IMR-90 (cell line): ENCODE measurements at regions not wholly inside any gene's neighbourhood (a gene's known extent, or its start where the extent isn't known, plus 50 kb on each side); places are given as distances from the start of the nearest gene placed in this dataset.

Experiments
- ATAC-seq: fragments of 200-7000 bp; cut with Tn5 transposase; 2 replicates; pipeline ENCODE4 v1.9.1; 2020; ENCODE audit warnings: low read depth, mild to moderate bottlenecking, moderate library complexity
- BruUV-seq: library from RNA; stranded (reverse); fragments of 400-500 nt; replicated peaks from 2 replicates; lab custom pipeline; 2021; lab: Mats Ljungman, UMichigan
- CTCF ChIA-PET: fragments of 300-600 bp; formaldehyde crosslinking; extraction: SDS; loops from one replicate; lab custom pipeline; 2021; ENCODE audit warnings: antibody characterized with exemption; lab: Yijun Ruan, JAX
- POLR2A ChIA-PET: fragments of 300-600 bp; sonication (Branson Sonifier 250); formaldehyde crosslinking; loops from one replicate; lab custom pipeline; 2022; ENCODE audit warnings: antibody characterized with exemption; ENCODE audit not compliant: unreplicated experiment; lab: Charles Lee
- DNase-seq: peaks from one replicate; pipeline ENCODE4 v3.0.0; 2013
- H2AFZ ChIP-seq: replicated peaks from 2 replicates; pipeline ENCODE3; 2013; ENCODE audit warnings: low read length, mild to moderate bottlenecking; ENCODE audit not compliant: poor library complexity
- H2AK5ac ChIP-seq: 2 replicates; pipeline ENCODE4 v1.6.1; 2013; ENCODE audit warnings: low read depth, low read length, inconsistent platforms
- H2AK9ac ChIP-seq: replicated peaks from 2 replicates; pipeline ENCODE3; 2013; ENCODE audit warnings: mild to moderate bottlenecking, low read depth, low read length, moderate library complexity; ENCODE audit not compliant: poor library complexity
- H2BK120ac ChIP-seq: 2 replicates; pipeline ENCODE4 v1.6.1; 2013; ENCODE audit warnings: low read depth, low read length, inconsistent platforms
- H2BK15ac ChIP-seq: 3 replicates; pipeline ENCODE4 v1.6.1; 2013; ENCODE audit warnings: low read depth, low read length, inconsistent platforms
- H2BK20ac ChIP-seq: 2 replicates; pipeline ENCODE4 v1.6.1; 2013; ENCODE audit warnings: low read depth, mild to moderate bottlenecking, inconsistent platforms, low read length, moderate library complexity
- H2BK5ac ChIP-seq: 2 replicates; pipeline ENCODE4 v1.6.1; 2013; ENCODE audit warnings: mild to moderate bottlenecking, low read depth, low read length, inconsistent platforms; ENCODE audit not compliant: poor library complexity, severe bottlenecking
- H3K14ac ChIP-seq: replicated peaks from 2 replicates; pipeline ENCODE4 v1.6.1; 2013; ENCODE audit warnings: low read depth, low read length, inconsistent platforms
- H3K18ac ChIP-seq: 2 replicates; pipeline ENCODE4 v1.6.1; 2013; ENCODE audit warnings: low read depth, low read length, control low read depth
- H3K23ac ChIP-seq: 2 replicates; pipeline ENCODE4 v1.6.1; 2013; ENCODE audit warnings: low read depth, low read length, inconsistent platforms
- H3K27ac ChIP-seq: 2 replicates; pipeline ENCODE4 v1.5.1; 2013; ENCODE audit warnings: mild to moderate bottlenecking, control low read depth, low read length; ENCODE audit not compliant: insufficient read depth
- H3K27me3 ChIP-seq: 2 replicates; pipeline ENCODE4 v1.6.1; 2013; ENCODE audit warnings: low read length; ENCODE audit not compliant: control insufficient read depth, insufficient read depth
- H3K36me3 ChIP-seq: 2 replicates; pipeline ENCODE4 v1.6.1; 2013; ENCODE audit warnings: low read length, mixed read lengths; ENCODE audit not compliant: control insufficient read depth, insufficient read depth
- H3K4ac ChIP-seq: 2 replicates; pipeline ENCODE4 v1.6.1; 2013; ENCODE audit warnings: low read depth, low read length, inconsistent platforms
- H3K4me1 ChIP-seq: 2 replicates; pipeline ENCODE4 v1.6.1; 2013; ENCODE audit warnings: low read length, mixed read lengths; ENCODE audit not compliant: control insufficient read depth, insufficient read depth
- H3K4me2 ChIP-seq: 2 replicates; pipeline ENCODE4 v1.6.1; 2013; ENCODE audit warnings: low read depth, mild to moderate bottlenecking, control low read depth, low read length, moderate library complexity
- H3K4me3 ChIP-seq: 2 replicates; pipeline ENCODE4 v1.5.1; 2013; ENCODE audit warnings: low read depth, mild to moderate bottlenecking, control low read depth, low read length, moderate library complexity; ENCODE audit not compliant: insufficient read depth
- H3K56ac ChIP-seq: 2 replicates; pipeline ENCODE4 v1.6.1; 2013; ENCODE audit warnings: low read length, inconsistent platforms; ENCODE audit not compliant: insufficient read depth; ENCODE audit errors: extremely low read depth
- H3K79me1 ChIP-seq, 2 experiments: 2 replicates each; pipeline ENCODE4 v1.6.1; 2013; ENCODE audit warnings: low read length in 2 of 2, inconsistent platforms in 1 of 2, low read depth in 1 of 2
- H3K9ac ChIP-seq: 2 replicates; pipeline ENCODE4 v1.6.1; 2013; ENCODE audit warnings: low read depth, low read length, control low read depth
- H3K9me1 ChIP-seq: 2 replicates; pipeline ENCODE4 v1.6.1; 2013; ENCODE audit warnings: low read length, inconsistent platforms; ENCODE audit not compliant: insufficient read depth
- H3K9me3 ChIP-seq: 2 replicates; pipeline ENCODE4 v1.6.1; 2013; ENCODE audit warnings: low read length; ENCODE audit not compliant: control insufficient read depth, insufficient read depth
- H4K20me1 ChIP-seq: 2 replicates; pipeline ENCODE4 v1.6.1; 2013; ENCODE audit warnings: low read length, inconsistent platforms; ENCODE audit not compliant: insufficient read depth
- H4K5ac ChIP-seq: 2 replicates; pipeline ENCODE4 v1.6.1; 2013; ENCODE audit warnings: mild to moderate bottlenecking, low read depth, low read length, control low read depth
- H4K8ac ChIP-seq, 2 experiments: 2 replicates each; pipeline ENCODE4 v1.6.1; 2013; ENCODE audit warnings: low read depth in 2 of 2, low read length in 2 of 2, control low read depth in 1 of 2, inconsistent platforms in 1 of 2
- H4K91ac ChIP-seq: 2 replicates; pipeline ENCODE4 v1.6.1; 2013; ENCODE audit warnings: low read depth, low read length, inconsistent platforms; ENCODE audit not compliant: insufficient read depth
- BHLHE40 ChIP-seq: fragments of 150-350 bp; IDR thresholded peaks from 2 replicates; pipeline ENCODE4 v1.6.1; 2016; ENCODE audit warnings: mild to moderate bottlenecking, low read depth, low read length
- CEBPB ChIP-seq: IDR thresholded peaks from 2 replicates; pipeline ENCODE4 v1.6.1; 2012; ENCODE audit warnings: low read depth, low read length, improper control_type of control experiment
- CHD1 ChIP-seq: IDR thresholded peaks from 2 replicates; pipeline ENCODE4 v1.6.1; 2012; ENCODE audit warnings: low read depth, low read length, improper control_type of control experiment
- CTCF ChIP-seq: conservative IDR thresholded peaks from 2 replicates; pipeline ENCODE4 v1.5.1; 2012; ENCODE audit warnings: mild to moderate bottlenecking, low read depth, low read length, improper control_type of control experiment
- ELK1 ChIP-seq: fragments of 150-350 bp; IDR thresholded peaks from 2 replicates; pipeline ENCODE4 v1.6.1; 2016; ENCODE audit warnings: low read depth, mild to moderate bottlenecking, low read length, moderate library complexity, borderline replicate concordance
- FOS ChIP-seq: fragments of 150-350 bp; IDR thresholded peaks from 2 replicates; pipeline ENCODE4 v1.6.1; 2016; ENCODE audit warnings: low read depth, low read length
- MAFK ChIP-seq: IDR thresholded peaks from 2 replicates; pipeline ENCODE4 v1.6.1; 2012; ENCODE audit warnings: low read depth, low read length, improper control_type of control experiment
- MAZ ChIP-seq: IDR thresholded peaks from 2 replicates; pipeline ENCODE4 v1.6.1; 2012; ENCODE audit warnings: low read depth, mild to moderate bottlenecking, low read length, improper control_type of control experiment, moderate library complexity, borderline replicate concordance
- MXI1 ChIP-seq: IDR thresholded peaks from 2 replicates; pipeline ENCODE4 v1.6.1; 2012; ENCODE audit warnings: low read depth, mild to moderate bottlenecking, low read length, moderate library complexity, borderline replicate concordance
- NFE2L2 ChIP-seq: fragments of 150-350 bp; IDR thresholded peaks from 2 replicates; pipeline ENCODE4 v1.6.1; 2016; ENCODE audit warnings: low read depth, mild to moderate bottlenecking, low read length
- POLR2A ChIP-seq: IDR thresholded peaks from 2 replicates; pipeline ENCODE4 v1.6.1; 2012; ENCODE audit warnings: mild to moderate bottlenecking, low read depth, low read length
- RAD21 ChIP-seq: IDR thresholded peaks from 2 replicates; pipeline ENCODE4 v1.6.1; 2012; ENCODE audit warnings: low read length, improper control_type of control experiment
- RCOR1 ChIP-seq: IDR thresholded peaks from 2 replicates; pipeline ENCODE4 v1.6.1; 2012; ENCODE audit warnings: mild to moderate bottlenecking, low read length, improper control_type of control experiment; ENCODE audit not compliant: insufficient replicate concordance
- RFX5 ChIP-seq: IDR thresholded peaks from 2 replicates; pipeline ENCODE4 v1.8.0; 2012; ENCODE audit warnings: low read depth, mild to moderate bottlenecking, low read length, moderate library complexity
- SMC3 ChIP-seq: fragments of 150-350 bp; IDR thresholded peaks from 2 replicates; pipeline ENCODE4 v1.6.1; 2016; ENCODE audit warnings: low read depth, mild to moderate bottlenecking, antibody characterized with exemption, low read length, moderate library complexity
- USF2 ChIP-seq: fragments of 150-350 bp; IDR thresholded peaks from 2 replicates; pipeline ENCODE4 v1.6.1; 2017; ENCODE audit warnings: mild to moderate bottlenecking, antibody characterized with exemption, low read length, low read depth
- WGBS, 2 experiments: methylation state at CpG; one replicate each; pipeline versions ENCODE4 v1.1.5 to v1.1.7; 2013; ENCODE audit warnings: missing lambda C conversion rate in 2 of 2; ENCODE audit not compliant: insufficient read length in 1 of 2; ENCODE audit errors: extremely low coverage in 2 of 2; 5-methylcytosine and 5-hydroxymethylcytosine counted together
- dilution Hi-C: fragments of 300-500 bp; cut with HindIII; formaldehyde crosslinking; loops from one replicate; pipeline ENCODE4 v1.14.3; 2018; ENCODE audit warnings: low sequenced_read_pairs; ENCODE audit not compliant: unreplicated experiment
- in situ Hi-C: fragments of 300-500 bp; cut with MboI; formaldehyde crosslinking; loops from 3 replicates; pipeline ENCODE4 v1.14.3; 2019; ENCODE audit warnings: low sequenced_read_pairs, inconsistent platforms, mixed read lengths
- intact Hi-C: fragments of 100-400 bp; cut with micrococcal nuclease; formaldehyde crosslinking; loops from 2 replicates; pipeline ENCODE4 v1.10.0; 2022

- Histone ChIP-seq H3K9me3 (no peaks in the 10 kb centered on the region), H3K4me1 (no peaks in the 10 kb centered on the region), H3K4ac (no peak overlapping the region), H4K91ac (no peak overlapping the region), H4K20me1 (no peaks in the 10 kb centered on the region), H3K18ac (no peak overlapping the region), H2BK120ac (no peak overlapping the region), H3K4me3 (no peak overlapping the region), H3K9me1 (no peaks in the 10 kb centered on the region), H3K4me2 (no peak overlapping the region), H4K8ac (no peak overlapping the region), H4K5ac (no peak overlapping the region), H2AK9ac (no peak overlapping the region), H3K23ac (no peak overlapping the region), H3K27ac (no peak overlapping the region), H2BK20ac (no peak overlapping the region), H2BK5ac (no peak overlapping the region), H3K14ac (no peak overlapping the region), H3K56ac (no peak overlapping the region), H3K9ac (no peak overlapping the region), H3K36me3 (no peaks in the 10 kb centered on the region), H2AFZ (no peak overlapping the region), H2BK15ac (no peak overlapping the region), H2AK5ac (no peak overlapping the region), H3K79me1 (no peaks in the 10 kb centered on the region), H3K27me3 (no peaks in the 10 kb centered on the region)
- dilution Hi-C loops (no loop called here), in situ Hi-C loops (no loop called here), intact Hi-C loops (no loop called here)
- no TSS peak for BruUV-seq
- no peak for DNase-seq
- ATAC-seq, result no peak
- ChIA-PET CTCF (no interaction called here), POLR2A (no interaction called here)
- TF ChIP-seq MAFK (no peak), NFE2L2 (no peak), MXI1 (no peak), CTCF (no peak), USF2 (no peak), BHLHE40 (no peak), RAD21 (no peak), RFX5 (no peak), MAZ (no peak), POLR2A (no peak), RCOR1 (no peak), ELK1 (no peak), CEBPB (no peak), CHD1 (no peak), SMC3 (no peak), FOS (no peak)
- WGBS, 2 experiments, result no CpG with 5 or more reads among the region's 8 CpGs
Observed at GRCh38 chr1:115908565-115909274, 67.6 kb upstream of the SLC22A15 start.
